Loucy (cell line): ENCODE measurements at regions not wholly inside any gene's neighbourhood (a gene's known extent, or its start where the extent isn't known, plus 50 kb on each side); places are given as distances from the start of the nearest gene placed in this dataset.

Experiments used
- H2AFZ ChIP-seq: fragments of 200-600 bp; sonication (generic); 2 replicates; pipeline ENCODE4 v1.6.0; 2016; ENCODE audit warnings: antibody characterized with exemption, mild to moderate bottlenecking, low read length, moderate library complexity
- H3F3A ChIP-seq: fragments of 200-600 bp; 2 replicates; pipeline ENCODE4 v1.6.0; 2016; ENCODE audit warnings: antibody characterized with exemption, low read depth, mild to moderate bottlenecking
- H3K27me3 ChIP-seq: fragments of 200-600 bp; sonication (generic); 2 replicates; pipeline ENCODE4 v1.6.1; 2014; ENCODE audit warnings: low read length, mild to moderate bottlenecking; ENCODE audit not compliant: insufficient read depth, poor library complexity, severe bottlenecking
- H3K36me3 ChIP-seq: fragments of 200-600 bp; sonication (generic); 2 replicates; pipeline ENCODE4 v1.6.1; 2016; ENCODE audit warnings: low read length; ENCODE audit not compliant: insufficient read depth
- H3K4me1 ChIP-seq: fragments of 200-600 bp; sonication (generic); 2 replicates; pipeline ENCODE4 v1.5.1; 2014; ENCODE audit warnings: low read length, mild to moderate bottlenecking; ENCODE audit not compliant: insufficient read depth, poor library complexity, severe bottlenecking
- H3K4me2 ChIP-seq: fragments of 200-600 bp; sonication (generic); 2 replicates; pipeline ENCODE4 v1.6.0; 2014; ENCODE audit warnings: antibody characterized with exemption, low read length, low read depth, mild to moderate bottlenecking; ENCODE audit not compliant: poor library complexity, severe bottlenecking
- H3K4me3 ChIP-seq: fragments of 200-600 bp; sonication (generic); 2 replicates; pipeline ENCODE4 v1.5.1; 2014; ENCODE audit warnings: low read length, mild to moderate bottlenecking, mixed read lengths; ENCODE audit not compliant: poor library complexity, severe bottlenecking
- H3K79me2 ChIP-seq: fragments of 200-600 bp; sonication (generic); 2 replicates; pipeline ENCODE4 v1.6.1; 2014; ENCODE audit warnings: low read length; ENCODE audit not compliant: insufficient read depth
- H3K9ac ChIP-seq: fragments of 200-600 bp; sonication (generic); 2 replicates; pipeline ENCODE4 v1.6.0; 2014; ENCODE audit warnings: mild to moderate bottlenecking, low read depth, low read length, moderate library complexity; ENCODE audit not compliant: poor library complexity, severe bottlenecking
- H3K9me2 ChIP-seq: fragments of 200-600 bp; sonication (generic); replicated peaks from 2 replicates; pipeline ENCODE4 v1.6.1; 2016; ENCODE audit warnings: low read depth, low read length, mixed read lengths
- H3K9me3 ChIP-seq: fragments of 200-600 bp; sonication (generic); 2 replicates; pipeline ENCODE4 v1.6.1; 2014; ENCODE audit warnings: mild to moderate bottlenecking, antibody characterized with exemption, low read length, low read depth; ENCODE audit not compliant: insufficient read depth
- H4K20me1 ChIP-seq: fragments of 200-600 bp; sonication (generic); 2 replicates; pipeline ENCODE4 v1.6.0; 2014; ENCODE audit warnings: antibody characterized with exemption, low read length, mild to moderate bottlenecking; ENCODE audit not compliant: insufficient read depth, poor library complexity, severe bottlenecking
- CTCF ChIP-seq: fragments of 200-600 bp; sonication (generic); conservative IDR thresholded peaks from 2 replicates; pipeline ENCODE4 v1.5.1; 2014; ENCODE audit warnings: mild to moderate bottlenecking, antibody characterized with exemption, low read length
- EZH2phosphoT487 ChIP-seq: fragments of 200-600 bp; IDR thresholded peaks from 2 replicates; pipeline ENCODE4 v1.6.1; 2018; ENCODE audit warnings: antibody characterized with exemption, mild to moderate bottlenecking, moderate library complexity, borderline replicate concordance

GRCh38 chr7:52719677-52720076 lies 315.8 kb upstream of the POM121L12 start:
- Histone ChIP-seq H3K79me2 (no peaks in the 10 kb centered on the region), H2AFZ (no peak overlapping the region), H3K4me1 (no peaks in the 10 kb centered on the region), H3K9me2 (no peaks in the 10 kb centered on the region), H3K4me2 (no peak overlapping the region), H3K9ac (no peak overlapping the region), H3K4me3 (no peak overlapping the region), H4K20me1 (no peaks in the 10 kb centered on the region), H3K27me3 (no peaks in the 10 kb centered on the region), H3F3A (no peaks in the 10 kb centered on the region), H3K9me3 (no peaks in the 10 kb centered on the region), H3K36me3 (no peaks in the 10 kb centered on the region)
- TF ChIP-seq EZH2phosphoT487 (no peak), CTCF (no peak)

GRCh38 chr7:52715701-52716100 lies 319.7 kb upstream of the POM121L12 start:
- Histone ChIP-seq H3K4me2 (no peak overlapping the region), H4K20me1 (no peaks in the 10 kb centered on the region), H3K9me2 (no peaks in the 10 kb centered on the region), H3F3A (no peaks in the 10 kb centered on the region), H3K9me3 (no peaks in the 10 kb centered on the region), H3K4me3 (no peak overlapping the region), H3K27me3 (no peaks in the 10 kb centered on the region), H3K9ac (no peak overlapping the region), H3K79me2 (no peaks in the 10 kb centered on the region), H3K4me1 (no peaks in the 10 kb centered on the region), H3K36me3 (no peaks in the 10 kb centered on the region), H2AFZ (no peak overlapping the region)
- TF ChIP-seq CTCF = no peak
- TF ChIP-seq EZH2phosphoT487 = no peak

- no peak overlapping the region for H3K4me3 ChIP-seq
- H3K9me2 ChIP-seq = no peaks in the 10 kb centered on the region
- TF ChIP-seq EZH2phosphoT487 (no peak), CTCF (no peak)
- no peak overlapping the region for H3K9ac ChIP-seq
- H3K4me2 ChIP-seq = no peak overlapping the region
- no peaks in the 10 kb centered on the region for H3K4me1 ChIP-seq
- no peaks in the 10 kb centered on the region for H3F3A ChIP-seq
- no peaks in the 10 kb centered on the region for H4K20me1 ChIP-seq
- no peak overlapping the region for H2AFZ ChIP-seq
- H3K27me3 ChIP-seq = no peaks in the 10 kb centered on the region
- H3K36me3 ChIP-seq = no peaks in the 10 kb centered on the region
- no peaks in the 10 kb centered on the region for H3K9me3 ChIP-seq
- H3K79me2 ChIP-seq = no peaks in the 10 kb centered on the region
Observed at GRCh38 chr7:52712938-52713337, 322.5 kb upstream of the POM121L12 start.
